CD4-positive, alpha-beta T cell treated with Interleukin-6 for 4 hours (primary cell): ENCODE measurements at regions not wholly inside any gene's neighbourhood (a gene's known extent, or its start where the extent isn't known, plus 50 kb on each side); places are given as distances from the start of the nearest gene placed in this dataset.
A peak's percentile ranks its signal among the peaks of the same experiment; 100 is the strongest.

Experiments used
- DNase-seq: peaks from one replicate; pipeline ENCODE4 v3.0.0-alpha.2; 2020; ENCODE audit warnings: mixed read lengths

DNA sequence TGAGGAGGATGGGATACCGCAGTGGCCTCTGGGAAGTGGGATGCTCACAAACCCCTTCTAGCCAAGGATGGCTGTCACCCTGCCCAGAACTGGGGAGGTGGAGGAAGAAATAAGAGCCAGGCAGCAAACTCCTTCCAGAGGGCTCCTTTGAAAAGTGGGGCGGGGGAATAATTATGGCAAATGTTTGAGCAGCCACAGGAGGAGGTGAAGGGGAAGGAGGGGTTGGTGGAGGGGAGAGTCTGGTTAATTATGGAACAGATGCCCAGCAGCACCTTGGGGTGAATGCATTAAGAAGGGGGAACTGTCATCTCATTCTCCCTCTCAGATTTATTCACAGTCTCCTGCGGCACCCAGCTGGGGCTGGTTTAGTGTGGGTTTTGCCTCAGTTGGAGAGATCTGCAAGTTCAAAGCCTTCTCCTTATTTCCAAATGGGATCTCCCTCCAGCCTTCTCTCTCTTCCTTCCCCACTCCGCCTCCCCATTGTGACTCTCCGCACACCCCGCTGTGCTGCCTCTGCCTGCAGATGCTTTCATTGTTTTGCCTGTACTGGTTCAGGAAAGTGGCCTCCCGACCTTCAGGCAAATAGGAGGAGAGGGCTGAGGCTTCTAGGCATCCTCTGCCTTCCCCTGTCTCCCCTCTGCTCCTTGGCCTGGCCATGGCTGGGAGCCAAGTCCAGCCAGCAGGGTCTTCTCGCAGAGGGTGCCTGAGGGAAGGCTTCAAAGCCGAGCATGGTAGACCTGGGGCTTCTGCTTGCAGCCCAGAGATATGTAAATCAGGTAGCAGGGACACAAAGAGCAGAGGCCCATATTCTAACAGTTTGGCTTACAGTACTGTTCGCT lies 457.2 kb upstream of the MEX3C start:
- no peak for DNase-seq

DNA sequence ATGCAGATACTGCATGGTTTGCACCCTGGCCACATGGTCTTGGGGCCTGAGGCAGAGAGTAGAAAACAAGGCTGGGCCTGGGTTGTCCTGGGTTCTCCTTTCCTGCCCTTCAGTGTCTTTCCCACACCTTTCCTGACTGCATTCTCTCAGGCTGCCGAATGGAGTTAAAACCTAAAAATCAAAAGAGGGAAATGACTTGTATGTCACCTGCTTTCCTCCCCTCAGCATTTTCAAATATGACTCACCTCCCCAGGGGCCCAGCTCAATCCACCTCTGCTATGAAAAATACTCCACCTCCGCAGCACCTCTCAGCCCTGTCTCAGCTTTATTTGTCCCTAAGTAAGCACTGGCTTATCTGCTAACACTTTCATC lies 457.8 kb upstream of the MEX3C start:
- DNase-seq: no peak

DNA sequence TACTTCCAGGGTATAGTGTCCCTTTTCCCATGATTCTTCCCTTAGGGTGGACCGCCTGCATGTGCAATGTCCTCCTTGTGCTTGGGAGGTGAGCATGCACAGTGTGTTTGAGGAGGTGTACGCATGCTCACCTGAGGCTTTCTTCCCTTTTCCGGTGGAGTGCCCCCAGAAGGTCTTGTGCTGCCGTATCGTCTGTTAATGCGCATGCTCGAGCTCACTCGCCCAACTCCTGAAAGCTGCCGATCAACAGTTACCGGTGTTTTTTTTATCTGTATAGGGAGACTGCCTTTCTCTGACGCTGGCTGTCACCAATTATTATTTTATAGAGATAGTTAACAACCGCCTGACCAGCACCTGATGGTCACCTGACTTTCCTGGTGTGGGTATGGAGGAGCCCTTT lies 458.8 kb upstream of the MEX3C start:
- no peak for DNase-seq

DNA sequence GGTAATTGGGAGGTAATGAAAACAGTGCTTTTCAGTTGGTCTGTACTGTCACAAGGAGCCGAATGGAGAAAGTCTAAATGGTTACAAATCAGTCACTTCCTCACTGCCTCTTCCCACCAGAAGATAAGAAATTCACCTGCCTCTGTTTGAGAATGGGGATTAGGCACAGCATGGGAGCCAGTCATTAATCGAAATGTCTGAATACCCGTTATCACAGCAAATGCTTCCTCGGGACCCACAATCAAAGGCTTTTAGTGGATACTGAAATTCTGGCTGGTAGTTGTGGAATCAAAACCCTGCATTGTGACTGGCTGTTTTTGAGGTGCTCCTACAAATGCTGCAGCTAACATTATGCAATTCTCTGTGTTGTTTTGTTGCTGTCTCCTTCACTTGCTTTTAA lies 461.0 kb upstream of the MEX3C start:
- no peak for DNase-seq

DNA sequence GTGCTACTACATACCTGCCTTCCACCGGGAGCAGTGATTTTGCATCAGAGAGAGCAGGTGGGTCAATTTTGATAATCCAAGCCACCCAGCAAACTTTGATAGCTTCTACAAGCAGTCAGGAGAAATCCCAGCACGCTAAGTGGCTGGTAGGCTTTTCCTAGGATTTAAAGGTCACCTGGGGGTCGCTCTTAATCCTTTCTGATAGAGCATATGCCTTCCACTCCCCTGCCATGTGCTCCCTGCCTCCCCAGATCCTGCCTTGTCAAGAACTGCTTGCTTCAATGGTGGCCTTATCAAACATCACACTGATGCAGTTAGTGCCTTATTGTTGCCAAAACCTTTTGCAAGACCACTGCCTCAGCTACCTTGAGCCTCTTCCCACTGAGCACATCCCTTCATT lies 462.3 kb upstream of the MEX3C start:
- DNase-seq: no peak

DNA sequence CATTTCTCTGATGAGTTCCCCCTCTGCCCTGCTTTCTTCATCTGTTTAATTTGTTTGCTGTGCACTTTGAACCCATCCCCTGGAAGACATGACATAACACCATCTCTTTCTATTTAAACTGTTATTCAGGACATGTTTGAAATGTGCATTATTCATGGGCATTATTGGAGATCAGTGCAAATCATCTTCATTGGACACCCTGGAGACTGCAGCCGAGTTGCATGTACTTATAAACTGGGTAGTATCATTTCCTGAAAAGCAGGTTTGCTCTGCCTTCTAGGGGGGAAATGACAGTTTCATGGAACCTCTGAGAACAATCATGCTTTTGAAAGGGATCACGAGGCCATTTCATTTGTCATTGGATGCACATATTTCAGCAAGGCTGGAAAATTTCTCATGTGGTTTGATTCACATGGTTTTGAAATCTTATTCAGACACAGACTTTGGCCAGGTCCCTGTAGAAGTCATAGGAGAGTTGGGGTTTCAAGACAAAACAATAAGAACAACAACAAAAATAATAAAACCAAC lies 462.8 kb upstream of the MEX3C start:
- no peak for DNase-seq

DNA sequence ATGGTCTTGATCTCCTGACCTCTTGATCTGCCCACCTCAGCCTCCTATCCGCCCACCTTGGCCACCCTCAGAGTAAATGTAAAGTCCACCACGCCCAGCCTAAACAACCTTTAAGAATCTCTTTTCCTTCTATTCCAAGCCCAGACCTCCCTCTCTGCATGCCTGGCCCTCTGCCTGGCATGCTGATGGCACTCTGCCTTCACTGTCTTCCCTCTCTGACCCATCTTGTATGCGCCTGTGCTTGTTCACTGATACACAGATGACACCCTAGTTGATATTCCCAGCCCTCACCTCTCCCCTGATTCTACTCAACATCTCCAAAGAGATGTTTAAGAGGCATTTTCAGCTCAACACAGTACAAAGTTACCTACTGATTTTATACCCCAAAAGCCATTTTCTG lies 466.8 kb upstream of the MEX3C start:
- no peak for DNase-seq

DNA sequence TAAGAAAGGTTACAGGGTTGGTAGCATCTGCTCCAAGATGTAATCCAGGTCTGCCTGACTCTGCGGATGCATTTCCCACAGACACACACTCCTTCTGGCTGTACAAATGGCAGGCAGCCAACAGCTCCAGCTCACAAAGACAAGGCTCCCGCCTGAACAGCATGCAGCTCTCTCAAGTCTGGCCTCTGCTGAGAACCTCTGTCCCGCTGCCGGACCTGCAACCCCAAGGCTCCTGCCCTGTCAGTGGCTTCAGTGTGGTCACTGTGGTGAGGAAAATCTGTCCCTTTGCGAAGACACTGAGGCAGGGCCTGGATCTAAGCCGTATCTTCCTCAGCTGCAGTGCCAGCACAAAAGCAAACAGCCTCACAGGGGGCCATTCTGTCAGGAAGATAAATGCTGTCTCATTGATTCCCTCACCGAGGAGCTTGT lies 469.3 kb upstream of the MEX3C start:
- DNase-seq: no peak

DNA sequence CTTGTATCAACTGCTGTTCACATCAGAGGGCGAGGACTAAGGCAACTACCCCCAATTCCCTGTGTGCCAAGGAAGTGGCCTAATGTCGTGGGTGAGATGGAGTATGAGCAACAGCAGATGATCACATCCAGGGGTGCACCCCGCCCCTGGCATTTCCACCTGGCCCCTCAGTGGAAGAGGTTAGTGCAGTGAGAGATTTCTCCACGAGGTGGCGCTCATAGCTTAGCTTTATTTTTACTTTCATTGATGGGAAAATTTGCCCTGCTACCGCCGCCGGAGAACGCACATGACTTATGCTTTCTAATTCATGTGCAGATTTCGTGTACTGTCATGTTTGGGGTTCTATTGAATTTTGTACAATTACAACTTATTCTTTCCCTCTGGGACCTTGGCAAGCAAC lies 470.6 kb upstream of the MEX3C start:
- peak; percentile 10 for DNase-seq

DNA sequence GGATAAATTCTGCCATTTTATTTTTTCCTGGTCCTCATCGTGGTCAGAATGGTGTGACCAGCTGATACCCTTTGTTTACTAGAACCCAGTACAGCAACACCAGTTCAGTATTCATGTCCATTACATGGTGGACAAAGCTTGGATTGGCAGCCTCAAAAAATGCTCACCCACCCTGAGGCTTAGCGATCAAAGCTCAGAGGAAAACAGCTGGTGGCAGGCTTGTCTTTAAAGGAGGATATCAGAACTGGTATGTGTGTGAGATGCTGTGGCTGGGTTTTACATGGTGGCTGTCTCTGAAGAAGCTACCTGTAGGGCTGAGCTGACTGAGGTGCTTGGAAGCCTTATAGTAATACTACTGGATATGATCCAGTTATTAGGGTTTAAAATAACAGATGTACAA lies 471.1 kb upstream of the MEX3C start:
- DNase-seq: no peak

DNA sequence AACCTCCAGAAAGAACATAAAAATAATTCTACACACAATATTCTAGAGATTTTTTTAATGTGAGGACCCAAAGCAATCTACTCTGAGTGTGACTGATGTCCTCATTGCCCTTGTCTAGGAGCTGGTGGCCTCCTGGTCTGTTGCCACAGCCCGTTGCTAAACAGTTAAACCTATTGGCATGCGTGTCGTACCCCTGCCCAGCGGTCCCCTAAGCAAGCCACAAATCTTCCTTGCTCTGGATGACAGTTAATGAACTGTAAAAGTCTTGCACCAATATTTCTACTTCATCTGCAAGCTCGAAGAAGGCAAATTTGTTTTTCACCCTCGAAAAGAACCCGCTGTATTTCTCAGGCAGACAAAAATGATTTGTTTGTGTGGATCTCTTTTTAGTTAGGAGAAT lies 489.1 kb upstream of the MEX3C start:
- DNase-seq: no peak

DNA sequence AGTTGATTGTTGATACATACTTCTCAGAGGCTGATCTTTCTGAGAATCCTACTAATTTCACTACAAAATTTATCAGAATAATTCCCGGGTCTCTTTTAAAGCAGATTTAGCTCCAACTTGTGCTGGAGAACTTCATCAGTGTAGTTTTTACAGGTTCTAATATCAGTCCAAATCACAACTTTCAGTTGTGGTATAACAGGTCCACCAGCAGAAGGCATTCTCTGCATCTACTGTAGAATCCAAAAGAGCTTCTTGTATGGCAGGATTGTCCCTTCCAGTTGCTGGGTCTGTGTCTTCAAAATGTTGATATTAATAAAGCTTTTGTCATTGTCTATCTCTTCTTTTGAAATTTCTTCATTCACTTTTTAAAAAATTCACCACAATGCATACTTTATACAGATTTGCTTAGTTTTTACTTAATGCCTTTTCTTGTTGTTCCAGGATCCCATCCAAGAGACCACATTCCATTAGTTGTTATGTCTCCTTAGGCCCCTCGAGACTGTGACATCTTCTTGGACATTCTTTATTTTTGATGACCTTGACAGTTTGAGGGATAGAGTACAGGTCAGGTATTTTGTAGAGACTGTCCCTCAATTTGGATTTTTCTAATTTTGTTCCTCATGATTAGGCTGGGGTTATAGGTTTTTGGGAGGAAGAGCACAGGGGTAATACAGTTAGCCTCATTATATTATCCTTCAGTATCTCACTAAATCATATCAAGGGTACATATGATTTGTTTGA lies 490.5 kb upstream of the MEX3C start:
- DNase-seq: no peak

DNA sequence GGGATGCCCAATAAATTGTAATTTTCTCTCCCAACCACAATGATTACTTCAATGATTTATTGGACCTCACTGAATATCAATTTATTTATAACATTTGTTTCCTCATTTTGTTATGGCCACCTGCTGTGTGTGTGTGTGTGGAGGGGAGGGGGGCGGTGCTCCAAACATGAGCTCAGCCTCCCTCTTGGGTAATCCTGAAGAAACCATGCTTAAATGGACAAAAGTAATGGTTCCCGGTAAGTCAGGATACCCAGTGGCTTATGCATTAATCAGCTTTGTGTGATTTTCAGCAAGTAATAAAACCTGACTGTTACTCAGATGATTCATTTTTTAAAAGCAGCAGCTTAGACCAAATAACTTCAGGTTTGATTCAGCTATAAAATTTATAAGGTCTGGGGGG lies 495.1 kb upstream of the MEX3C start:
- no peak for DNase-seq

DNA sequence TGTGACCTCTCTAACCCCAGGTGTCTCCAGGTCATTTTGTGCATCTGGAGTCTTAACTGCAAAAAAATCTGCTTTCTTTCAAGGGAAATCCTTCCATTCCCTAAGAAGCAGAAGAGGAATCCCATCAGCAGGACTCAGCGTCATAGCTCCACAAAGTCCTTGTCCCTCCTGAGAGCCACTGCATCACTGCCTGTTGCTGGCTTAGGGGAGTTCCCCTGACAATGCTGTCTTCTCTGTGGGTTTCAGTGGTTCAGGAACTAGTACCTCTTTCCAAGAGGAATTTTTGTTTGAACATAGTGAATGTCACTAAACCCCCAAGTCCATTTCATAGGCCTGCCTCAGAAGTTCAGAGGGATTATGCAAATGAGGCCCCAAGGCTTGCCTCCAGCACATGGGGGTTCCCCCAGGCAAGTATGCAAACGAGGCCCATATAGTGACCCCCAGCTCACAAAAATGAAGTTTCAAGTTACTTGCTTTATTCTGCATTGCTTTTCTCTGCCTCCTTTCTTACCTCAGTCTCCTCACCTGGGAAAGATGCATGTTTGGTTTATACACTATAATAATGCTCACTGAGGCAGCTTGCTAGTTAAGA lies 513.9 kb upstream of the MEX3C start:
- peak; percentile 2 for DNase-seq

DNA sequence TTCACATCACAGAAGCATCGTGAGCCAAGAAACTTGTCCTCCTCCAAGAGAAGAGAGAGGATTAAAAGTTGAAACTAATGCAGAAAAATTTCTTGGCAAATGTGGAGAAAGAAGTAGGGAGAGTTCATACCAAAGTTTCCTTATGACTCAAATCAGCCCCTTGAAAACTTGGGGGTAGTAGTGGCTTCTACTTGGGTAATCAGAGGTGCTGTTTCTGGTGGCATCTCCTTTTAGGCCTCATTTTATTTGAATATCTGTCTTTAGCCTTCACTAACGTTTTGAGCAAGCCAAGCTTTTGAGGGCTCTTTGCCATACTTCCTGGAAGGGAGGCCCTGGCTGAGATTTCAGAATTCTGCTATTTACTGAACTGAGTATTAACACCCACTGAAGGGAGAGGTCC lies 515.3 kb upstream of the MEX3C start:
- DNase-seq: no peak

DNA sequence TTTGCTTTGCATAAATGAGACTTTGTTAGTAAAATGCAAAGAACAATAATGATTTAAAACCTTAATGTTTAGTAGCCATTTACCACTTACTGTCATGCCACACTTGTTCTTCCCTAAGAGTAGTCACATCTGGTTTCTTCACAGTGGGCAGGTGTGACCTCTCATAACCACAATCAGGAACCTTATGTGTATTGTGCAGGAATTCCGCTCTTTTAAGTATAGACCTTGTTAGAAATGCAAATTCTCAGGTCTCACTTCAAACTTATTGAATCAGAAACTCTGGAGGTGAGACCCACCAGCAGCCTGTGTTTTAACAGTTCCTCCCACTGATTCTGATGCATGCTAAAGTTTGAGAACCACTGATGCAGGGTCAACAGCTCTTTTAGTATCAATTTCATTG lies 518.8 kb upstream of the MEX3C start:
- DNase-seq: no peak

DNA sequence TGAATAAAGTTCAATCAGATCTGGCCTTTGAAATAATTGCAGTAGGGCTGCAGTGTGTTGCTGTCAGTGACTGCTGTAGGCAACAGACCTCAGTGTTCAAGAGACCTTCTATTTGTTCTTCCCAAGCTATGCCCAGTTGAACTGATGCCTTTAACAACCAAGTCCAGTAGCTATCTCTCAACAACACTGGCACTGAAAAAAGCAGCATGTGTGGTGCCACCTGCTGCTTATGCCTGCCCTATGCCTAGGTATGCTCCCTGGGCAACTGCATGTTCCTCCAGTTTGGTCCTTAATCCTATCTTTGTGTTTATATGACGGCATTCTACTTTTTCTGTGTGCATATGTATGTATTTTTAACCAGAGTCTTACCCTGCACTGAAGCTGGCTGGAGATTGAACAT lies 523.9 kb upstream of the MEX3C start:
- no peak for DNase-seq

DNA sequence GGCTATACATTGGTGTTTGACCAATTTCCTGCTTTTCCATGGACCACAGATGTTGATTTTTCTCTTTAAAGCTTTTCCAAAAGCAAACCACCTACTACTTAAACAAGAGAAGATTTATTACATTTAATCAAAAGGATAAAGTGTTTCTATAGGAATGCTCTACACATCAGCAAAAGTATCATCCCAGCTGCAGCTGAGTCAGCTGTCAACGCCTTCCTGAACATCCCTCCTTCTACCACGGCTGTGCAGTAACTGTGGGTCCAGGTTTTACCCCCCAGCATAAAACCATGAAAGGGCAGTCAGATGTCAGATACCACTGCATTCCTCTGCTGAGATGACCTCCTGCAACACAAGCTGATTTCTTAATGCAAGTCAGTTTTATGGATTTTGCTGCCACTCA lies 524.5 kb upstream of the MEX3C start:
- no peak for DNase-seq

DNA sequence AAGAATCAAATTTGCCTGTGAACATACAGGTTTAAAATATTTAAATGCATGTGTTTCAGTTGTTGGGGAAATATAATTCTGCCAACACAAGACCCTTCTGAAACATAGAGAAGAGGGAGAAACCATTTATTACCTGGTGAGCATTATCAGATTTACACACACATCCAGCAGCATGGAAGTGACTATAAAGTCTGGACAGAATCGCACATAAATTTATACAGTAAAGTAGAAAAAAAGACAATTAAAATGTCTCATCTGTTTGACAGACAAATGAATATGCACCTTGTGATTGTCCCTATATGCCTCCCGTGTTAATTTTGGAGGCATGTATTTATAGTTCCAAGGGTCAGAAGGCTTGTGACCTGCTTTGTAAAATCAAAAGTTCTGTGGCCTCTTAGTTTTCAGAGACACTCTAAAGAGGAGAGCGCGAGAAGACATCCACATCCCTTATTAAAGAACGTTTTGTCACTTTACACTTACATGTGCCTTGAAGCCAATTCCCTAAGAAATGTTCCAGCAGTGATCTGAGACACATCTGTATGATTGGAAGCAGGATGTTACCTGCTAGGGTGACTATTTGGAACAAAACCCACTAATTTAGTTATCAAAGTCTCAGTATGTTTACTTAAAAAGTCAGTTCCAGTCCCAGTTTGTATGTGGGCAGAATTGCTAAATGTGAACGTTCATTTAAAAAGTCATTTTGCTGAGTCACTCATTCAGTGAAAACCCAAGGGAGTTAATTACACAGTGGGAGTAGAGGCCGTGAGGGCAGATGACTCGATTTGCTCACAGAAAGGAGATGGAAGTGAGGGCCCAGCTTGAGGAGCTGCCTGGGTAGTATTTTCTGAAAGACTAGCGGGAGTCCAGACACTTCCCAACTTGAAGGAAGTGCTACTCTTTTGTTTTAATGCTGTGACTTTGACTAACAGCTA lies 527.6 kb upstream of the MEX3C start:
- DNase-seq: no peak

DNA sequence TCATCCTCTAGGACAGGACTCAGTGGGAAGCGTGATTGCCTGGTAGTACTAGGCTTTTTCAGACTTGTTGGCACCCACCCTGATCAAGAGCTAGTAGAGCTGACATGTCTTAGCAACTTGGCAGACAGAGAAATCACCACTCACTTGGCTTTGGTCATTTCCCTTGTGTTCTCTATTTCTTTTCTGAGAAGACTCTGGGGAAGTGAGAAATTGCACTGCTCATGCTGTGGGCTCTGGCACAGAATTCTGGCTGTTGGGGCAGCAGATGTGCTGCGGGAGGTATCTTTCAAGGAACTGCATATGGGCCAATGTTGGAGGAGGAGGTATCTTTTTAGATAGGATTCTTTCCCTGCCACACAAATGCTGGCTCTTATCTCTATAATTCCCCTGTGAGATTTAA lies 529.1 kb upstream of the MEX3C start:
- no peak for DNase-seq

DNA sequence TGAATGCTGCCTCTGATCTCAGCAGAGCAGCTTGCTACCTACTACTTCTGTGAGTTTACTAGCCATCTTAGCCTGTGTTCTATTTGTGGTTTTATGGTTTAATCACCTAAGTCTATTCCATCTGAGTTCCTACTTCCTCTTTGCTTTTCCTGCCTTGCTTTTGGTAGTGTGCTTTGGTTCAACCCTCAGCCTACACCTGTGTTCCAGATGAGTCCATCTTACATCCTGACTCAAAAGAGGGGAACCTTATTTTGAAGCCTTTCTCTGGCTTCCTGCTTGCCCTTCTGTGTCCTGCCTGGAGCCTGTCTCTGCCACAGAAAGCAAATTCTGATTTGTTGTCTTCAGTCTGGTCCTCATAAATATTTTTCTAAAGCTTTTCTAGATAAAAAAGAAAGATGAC lies 530.3 kb upstream of the MEX3C start:
- no peak for DNase-seq

DNA sequence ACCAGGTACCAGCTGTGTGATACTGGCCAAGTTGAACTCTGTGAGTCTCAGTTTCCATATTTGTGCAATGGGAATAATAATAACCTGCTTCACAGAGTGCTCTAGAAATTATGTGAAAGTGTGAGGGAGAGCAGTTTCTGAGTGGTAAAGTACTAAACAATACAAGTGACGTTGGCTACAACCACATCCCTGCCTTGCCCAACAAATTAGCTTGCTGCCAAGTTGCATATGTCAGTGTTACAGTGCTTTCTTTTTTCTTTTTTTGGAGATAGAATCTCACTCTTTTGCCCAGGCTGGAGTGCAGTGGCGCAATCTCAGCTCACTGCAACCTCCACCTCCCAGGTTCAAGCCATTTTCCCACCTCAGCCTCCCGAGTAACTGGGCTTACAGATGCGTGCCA lies 533.6 kb upstream of the MEX3C start:
- DNase-seq: no peak

DNA sequence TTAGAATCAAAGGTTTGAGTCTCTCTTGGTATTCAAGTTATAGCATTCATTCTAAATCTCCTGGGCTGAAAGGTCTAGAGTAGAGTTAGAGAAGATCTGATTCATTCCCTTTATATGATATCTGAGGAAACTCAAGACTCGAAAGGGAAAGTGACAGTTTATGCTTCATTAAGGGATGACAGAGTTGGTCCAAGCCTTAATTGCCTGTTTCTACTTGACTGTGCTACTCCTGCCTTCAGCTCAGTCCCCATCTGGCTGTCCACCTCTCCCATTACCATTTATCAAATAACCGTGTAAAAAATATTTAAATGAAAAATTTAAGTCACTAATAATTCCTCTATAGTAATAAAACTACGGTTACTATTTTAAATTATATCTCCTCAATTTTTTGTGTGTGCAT lies 537.1 kb upstream of the MEX3C start:
- DNase-seq: no peak
